Globus pallidus (tissue), 1 donor: ENCODE measurements at regions not wholly inside any gene's neighbourhood (a gene's known extent, or its start where the extent isn't known, plus 50 kb on each side); places are given as distances from the start of the nearest gene placed in this dataset.

Experiments
- DNase-seq: peaks from one replicate; pipeline ENCODE4 v3.0.0-alpha.2; 2015; ENCODE audit warnings: low spot score

DNA sequence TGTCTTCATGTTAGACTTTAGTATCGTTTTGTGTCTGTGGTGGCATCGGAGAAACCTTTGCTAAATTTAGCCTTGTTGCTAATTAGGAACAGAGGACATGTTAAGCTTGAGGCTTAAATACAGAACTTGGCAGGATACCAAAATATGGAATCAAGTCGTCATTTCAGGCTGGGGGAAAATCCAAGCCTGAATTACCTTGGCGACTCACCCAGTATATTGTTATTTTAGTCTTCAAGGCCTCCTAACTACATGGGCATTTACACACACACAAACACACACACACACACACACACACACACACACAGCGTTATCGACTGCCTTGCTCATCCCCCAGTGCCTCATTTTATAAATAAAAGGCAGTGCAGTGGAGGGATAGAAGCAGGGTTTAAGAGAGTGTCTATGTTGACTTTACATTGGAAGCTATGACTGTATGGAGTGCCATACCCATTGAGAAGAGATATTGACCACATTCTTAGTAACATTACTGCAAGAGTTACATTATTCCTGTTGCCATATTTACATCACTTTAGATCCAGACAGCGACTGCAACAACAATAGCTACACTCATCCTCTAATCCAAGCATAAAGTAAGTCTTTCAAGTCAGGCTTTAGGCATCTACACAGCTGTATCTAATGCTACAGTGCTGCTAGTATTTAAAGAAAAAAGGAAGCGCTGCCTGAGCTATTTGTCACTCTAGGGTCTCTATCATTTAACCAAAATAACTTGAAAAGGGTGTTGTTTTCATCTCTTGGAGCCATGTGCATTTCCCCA, 210.8 kb upstream of the SEMA6D start:
- no peak for DNase-seq

DNA sequence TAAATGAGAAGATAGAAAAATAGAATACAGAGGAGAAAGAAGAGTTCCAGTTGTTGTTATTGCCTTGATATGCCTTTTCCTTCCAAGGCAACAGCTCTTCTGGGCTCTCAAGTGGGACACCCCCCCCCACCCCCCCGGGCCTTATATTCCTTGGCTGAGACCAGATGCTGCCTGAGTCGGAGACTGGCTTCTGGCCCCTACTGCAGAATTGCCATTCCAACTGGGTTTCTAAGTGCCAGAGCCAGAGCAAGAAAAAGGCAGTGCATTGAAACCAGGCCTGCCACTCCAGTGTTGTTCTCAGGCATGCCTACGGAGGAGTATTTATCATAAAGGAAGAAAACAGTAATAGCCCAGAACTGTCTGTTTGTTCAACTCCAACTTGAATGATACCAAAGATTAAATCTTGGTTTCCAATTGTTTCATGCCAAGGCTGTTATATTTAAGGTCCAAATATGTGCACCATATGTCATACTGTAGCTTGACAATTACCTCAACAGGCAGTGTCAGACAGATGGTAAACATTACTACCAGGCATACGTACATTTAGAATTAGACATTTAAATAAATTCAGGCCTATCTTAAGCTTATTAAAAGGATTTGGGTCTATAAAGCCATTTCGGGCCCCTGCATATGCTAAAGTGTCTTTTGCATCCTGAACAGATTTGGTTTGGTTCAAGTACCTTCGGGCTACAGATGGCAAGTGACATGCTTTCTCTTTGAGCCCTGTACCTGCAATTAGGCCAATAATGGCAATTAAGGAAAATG, 209.9 kb upstream of the SEMA6D start:
- DNase-seq = peak; percentile 23

DNA sequence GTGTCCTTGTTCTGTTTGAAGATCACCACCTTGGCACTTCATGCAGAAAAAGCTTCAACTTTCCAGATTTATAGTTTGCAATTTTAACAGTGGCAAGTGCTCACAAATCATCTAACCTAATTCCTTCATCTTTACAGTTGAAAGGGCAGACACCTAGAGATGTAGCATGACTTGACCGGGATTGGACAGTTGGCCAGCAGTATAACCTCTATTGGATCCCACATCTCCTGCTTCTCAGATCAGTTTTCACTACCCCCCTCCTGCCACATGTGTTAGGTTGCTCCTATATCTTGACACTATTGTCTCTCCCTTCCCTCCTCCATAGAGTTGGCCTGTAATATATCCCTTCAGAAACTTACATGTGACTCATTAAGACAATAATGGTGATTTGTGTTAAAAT, 206.0 kb upstream of the SEMA6D start:
- no peak for DNase-seq

DNA sequence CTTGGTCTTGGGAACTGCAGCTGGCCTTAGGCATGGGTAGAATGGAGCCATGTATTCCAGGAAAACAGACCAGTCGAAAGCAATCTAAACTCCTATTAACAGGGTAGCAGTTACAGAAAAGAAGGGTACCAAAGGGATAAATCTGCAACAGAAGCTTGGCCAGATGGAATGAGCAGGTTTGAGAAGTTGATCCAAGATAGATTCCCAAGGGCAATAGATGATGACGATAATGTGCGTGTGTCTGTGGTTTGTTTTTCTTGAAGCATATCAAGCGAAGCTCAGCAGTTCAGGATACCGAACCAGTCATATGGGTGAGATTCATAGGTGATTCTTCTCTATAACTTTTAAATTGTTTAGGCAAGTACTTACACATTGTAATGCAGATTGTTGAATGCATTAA, 203.8 kb upstream of the SEMA6D start:
- no peak for DNase-seq

DNA sequence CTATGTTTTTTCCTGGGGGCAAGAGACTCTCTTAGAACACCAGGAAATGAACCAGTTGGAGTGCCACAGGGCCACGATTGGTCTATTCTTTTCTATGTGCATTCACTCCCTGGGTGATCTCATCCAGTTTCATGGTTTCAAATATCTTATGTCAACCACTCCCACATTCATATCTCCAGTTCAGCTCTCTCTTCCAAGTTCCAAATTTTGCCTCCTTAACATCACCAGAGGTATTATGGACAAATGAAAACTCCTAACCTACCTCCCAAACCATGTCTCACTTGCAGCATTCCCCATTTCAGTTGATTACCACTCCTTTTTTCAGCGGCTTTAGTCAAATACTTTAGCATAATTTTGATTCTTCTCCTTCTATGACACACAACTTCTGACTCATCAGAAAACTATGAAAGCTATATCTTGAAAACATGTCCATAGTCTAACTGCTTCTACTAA, 203.1 kb upstream of the SEMA6D start:
- DNase-seq = no peak

DNA sequence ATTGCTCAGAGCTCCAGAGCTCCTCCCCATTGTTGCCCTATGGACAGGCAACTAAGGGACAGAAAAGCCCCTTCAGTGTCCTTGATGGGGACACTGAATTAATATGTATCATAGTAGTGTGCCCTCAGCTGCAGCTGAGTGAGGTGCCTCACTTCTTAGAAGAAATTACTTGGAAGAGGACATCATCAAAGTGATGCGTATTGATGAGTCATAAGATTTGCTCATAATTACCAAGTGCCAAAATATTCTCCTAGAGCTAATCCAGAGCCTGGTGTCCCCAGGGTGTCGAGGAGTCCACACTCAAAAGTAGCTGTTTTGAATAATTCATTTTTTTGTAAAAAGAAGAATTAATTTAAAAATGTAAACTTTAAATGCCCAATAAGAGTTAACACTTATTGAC, 200.7 kb upstream of the SEMA6D start:
- DNase-seq = no peak

DNA sequence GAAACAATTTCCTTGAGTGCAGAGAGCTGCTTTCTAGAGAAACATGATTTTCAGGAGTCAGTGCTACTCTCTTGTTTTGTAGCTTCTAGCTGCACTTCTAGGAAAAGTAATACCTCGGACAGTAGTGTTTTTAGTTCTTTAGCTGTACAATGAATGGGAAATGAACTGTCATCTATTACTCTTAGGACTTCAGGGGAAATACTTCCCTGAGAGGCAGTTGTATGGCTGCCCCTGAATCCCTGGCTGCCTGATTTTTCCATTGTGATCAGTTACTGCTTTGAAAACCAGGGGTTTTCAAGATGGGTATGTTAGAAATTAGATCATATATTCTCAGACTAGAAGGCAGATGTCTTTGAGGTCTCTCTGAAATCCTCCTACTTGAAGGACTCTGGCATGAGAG, 200.3 kb upstream of the SEMA6D start:
- no peak for DNase-seq

DNA sequence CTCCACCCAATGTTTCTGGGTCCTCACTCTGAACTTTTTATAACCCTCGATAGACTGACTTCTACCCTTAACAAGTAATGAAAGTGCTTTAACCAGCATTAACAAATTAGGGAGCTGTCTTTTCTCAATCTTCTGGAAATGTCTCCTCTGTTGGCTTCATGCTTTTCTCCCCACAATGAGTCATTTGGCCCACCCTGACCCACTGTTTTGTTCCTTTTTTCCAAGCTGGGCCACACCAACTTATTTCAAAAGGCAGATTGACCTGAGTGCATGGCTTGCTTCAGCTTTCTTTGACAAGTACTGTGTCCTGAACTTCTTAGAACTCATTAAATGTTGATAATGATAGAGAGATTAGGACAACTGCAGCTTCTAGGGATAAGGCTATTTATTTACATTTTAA, 199.6 kb upstream of the SEMA6D start:
- DNase-seq = no peak

DNA sequence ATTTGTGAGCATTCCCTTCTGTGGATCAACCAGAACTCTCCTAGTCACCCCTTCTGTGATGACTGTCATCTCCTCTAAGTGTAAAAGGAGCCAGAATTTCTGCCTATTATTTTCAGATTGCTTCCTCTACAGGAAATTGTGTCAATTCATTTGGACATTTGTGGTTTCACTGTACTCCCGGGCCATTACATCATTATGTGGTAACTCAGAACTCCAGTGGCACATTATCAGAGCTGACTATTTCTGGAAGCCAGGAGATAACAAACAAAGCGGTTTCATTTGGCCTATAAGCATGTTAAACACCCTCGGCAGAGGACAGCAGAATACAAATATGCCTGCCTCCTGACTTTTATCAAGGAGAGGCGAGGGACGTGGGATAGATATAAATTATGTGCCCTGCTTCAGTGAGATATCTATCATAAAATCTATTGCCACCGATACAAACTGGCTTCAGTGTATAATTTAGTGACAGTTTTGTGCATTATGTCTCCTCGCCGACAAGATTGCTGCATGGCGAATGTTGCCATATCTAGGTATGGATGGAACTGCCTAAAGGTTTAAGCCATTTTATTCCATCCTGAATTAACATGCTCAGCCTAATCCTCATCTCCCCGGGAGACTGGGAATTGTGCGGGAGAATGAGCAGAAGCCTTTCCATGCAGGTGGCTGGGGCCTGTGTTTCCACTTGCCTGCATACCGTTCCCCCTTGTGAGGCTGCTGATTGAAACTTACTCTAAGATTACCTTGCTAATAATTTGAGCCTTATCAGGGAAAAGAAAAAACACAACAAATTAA, 193.4 kb upstream of the SEMA6D start:
- DNase-seq = no peak

DNA sequence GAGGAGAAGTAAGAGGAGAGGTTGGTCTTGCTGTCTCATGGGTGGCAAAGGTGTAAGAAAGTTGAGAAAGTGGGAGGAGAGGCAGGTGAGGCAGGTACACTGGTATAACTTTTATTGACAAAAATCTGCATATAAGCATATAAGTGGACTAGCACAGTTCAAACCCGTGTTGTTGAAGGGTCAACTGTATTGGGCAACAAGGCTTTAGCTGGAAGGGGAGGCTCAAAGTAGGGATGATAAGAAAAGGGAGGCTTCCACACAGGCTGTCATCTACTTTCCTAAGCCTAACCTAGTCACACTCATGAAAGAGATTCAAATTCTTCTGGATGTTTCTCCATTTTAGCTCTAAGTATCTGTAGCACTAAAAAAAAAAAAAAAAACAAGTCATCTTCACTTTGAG, 188.1 kb upstream of the SEMA6D start:
- DNase-seq = no peak

DNA sequence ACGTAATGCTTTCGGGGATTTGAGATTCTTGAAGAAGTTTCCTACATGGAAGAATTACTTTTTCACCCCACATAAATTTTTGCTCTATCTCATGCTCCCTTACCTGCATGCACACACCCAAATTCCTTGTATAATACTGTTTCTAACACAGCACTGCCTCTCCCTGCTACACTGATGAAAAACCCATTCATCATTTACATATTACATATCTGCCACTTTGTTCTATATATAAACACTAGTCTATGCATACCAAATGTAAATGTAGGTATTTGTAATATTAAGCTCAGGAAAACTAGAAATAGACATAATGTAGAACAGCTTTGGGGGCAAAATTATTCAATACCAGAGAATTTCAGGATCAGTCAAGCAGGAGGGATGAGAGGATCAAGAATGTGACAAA, 182.6 kb upstream of the SEMA6D start:
- no peak for DNase-seq

DNA sequence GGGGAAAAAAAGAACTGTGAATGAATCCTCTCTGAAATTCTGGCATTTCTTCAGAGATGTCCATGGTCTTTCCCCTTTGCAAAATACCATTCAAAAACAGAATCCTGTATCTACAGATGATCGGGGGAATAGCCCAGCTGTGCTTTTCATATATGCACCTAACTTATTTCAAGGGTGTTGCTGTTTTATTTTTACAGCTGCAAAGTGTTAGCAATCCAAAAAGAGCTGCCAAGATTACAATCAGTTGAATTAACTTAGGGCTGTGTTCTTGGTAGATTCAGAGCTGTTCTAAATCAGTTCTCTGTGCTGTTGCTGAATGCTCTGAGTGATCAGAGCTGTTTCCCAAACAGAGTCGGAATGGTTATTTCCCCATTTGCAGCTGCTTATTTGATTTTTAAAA, 175.7 kb upstream of the SEMA6D start:
- DNase-seq = no peak

DNA sequence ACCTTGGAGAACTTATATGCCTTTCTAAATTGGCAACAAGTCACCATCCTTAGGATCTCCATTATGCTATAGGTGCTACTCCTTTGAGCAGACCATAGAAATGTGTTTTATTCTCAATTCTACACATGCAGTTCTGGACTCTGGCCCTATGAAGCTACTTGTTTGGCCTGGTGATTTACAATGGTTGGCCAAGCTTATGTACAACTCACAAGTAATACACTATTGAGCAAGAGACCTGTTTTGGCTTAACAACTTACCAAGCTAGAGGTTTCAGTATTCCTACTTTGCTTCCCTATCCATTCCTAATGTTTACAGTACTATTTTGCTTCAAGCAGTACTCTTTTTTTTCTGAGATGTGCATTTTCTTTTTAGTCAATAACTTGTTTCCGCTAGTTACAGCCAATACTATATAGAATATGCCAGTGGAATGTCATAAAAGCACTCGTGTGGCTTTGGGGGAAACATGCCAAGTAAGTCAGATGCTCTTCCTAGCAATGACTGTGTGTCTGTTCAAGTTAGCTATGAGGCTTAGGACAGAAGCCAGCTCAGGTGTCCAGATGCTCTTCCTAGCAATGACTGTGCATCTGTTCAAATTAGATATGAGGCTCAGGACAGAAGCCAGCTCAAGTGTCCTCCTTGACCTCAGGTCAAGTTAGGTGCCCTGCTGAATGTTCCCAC, 174.9 kb upstream of the SEMA6D start:
- DNase-seq = no peak

DNA sequence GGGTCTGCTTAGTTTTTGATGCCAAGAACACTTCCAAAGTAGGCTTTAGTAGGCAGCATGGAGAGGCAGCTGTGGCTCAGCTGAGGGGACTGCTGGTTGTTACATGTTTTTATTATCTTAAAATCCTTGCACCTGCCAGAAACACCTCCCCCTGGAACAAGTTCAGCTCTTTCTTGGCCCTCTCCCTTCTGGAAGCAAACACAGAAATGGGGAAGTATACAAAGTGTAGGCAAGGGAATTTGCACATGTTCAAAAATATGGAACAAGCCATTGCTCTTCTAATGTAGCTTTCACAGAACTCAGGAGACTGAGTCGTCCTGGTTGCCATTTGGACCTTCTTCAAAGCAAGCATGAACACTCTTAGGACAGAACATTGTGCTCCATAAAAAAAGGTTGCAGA, 169.1 kb upstream of the SEMA6D start:
- DNase-seq = no peak

DNA sequence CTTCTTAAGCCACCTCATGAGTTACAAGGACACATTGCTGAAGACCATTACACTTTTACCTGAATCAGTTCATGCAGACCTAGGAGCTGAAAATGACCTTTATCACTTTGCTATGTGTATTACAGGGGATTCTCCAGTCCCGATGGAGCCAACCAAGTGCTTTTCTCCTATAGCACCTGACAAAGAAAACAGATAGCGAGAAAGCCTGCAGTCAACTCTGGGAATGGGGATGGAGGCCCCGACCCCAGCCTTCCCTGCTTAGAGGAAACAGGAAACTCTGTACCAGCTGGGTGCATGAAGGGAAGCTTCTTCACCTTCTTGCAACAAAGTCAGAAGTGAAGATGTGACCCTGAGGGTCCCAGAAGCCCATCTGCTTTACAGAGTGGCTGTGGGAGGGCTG, 168.3 kb upstream of the SEMA6D start:
- DNase-seq = no peak

DNA sequence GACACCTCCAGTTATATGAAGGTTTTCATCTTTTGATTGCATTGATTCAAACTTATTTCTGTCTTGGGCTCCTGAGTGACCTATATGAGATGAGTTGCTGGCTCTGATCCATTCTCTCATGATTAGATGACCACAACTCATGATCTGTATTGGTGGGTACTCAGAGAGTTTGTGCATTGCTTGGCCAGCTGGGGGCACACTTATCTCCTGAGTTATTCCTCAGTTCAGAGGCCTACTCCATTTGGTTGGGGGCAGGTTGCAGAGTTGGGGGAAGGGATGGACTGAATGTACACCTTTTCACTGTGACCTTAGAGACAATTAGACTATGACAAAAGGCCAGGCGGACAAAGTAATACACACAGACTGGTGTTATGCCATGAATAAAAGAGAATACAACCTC, 166.2 kb upstream of the SEMA6D start:
- peak; percentile 5 for DNase-seq

DNA sequence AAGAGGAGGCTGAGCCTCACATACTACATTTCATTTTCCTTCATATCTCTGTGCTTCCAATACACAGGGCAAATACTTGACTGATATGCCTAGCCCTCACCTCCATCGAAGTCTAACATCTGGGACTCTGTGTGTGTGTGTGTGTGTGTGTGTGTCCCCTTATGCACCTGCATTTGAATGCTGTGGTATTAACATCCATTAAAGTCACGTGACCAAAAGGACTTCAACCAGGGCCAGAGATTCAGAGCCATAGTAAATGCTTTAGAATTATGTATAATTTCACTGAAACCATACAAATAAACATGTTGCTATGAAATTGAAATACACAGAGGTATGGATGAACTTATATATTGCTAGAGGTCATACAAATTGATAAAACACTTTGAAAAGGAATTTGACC, 165.8 kb upstream of the SEMA6D start:
- no peak for DNase-seq

DNA sequence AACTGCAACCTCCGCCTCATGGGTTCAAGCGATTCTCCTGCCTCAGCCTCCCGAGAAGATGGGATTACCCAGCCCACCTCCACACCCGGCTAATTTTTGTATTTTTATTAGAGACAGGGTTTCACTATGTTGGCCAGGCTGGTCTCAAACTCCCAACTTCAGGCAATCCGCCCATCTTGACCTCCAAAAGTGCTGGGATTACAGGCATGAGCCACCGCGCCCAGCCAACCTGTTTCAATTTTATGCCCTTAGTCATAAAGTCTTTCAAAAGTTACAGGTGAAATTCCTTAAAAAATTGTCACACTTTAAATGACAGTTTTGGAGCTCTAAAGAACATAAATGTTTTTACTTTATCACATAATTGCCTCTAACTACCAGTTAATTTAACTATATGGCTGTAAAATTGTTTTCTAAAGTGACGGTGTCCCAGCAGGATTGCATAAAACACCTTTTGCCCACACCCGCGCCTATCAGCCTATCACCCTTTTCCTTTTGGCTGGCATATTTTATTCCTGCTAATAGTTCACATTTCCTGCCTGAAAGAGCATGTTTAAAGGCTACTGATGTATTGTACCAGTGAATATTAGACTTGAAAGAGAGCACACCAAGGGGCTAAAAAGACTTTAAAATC, 164.2 kb upstream of the SEMA6D start:
- no peak for DNase-seq

DNA sequence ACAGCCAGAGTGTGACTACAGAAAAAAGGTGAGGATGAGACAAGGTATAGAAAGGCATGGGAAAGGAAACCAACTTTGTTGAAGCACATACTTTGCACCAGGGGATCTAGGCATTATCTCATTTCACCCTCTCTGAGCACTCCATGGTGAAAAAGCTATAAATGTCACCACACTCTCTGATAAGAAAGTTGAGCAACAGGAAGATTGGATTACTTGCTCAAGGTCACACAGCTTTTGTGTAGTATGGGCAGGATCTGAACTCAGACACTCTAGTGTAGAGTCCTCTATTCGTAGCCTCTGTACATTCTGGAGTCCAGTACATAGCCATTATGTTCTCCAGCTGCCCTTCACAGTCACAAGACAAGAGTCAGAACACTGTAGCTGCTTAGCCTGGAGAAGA, 163.4 kb upstream of the SEMA6D start:
- DNase-seq = no peak

DNA sequence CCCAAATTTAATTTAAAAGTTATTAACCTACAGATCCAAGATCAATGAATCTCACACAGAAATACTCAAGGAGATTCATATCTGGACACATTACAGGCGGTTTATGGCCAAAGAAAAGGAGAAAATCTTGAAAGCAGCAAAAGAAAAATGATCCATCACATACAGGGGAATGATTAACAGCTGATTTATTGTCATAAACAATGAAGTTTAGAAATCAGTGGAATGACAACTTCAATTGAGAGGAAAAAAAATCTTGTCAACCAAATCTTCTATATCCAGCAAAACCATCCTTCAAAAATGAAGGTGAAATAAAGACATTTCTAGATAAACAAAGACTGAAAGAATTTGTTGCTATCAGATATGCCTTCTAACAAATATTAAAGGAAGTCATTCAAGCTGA, 156.2 kb upstream of the SEMA6D start:
- DNase-seq = no peak

DNA sequence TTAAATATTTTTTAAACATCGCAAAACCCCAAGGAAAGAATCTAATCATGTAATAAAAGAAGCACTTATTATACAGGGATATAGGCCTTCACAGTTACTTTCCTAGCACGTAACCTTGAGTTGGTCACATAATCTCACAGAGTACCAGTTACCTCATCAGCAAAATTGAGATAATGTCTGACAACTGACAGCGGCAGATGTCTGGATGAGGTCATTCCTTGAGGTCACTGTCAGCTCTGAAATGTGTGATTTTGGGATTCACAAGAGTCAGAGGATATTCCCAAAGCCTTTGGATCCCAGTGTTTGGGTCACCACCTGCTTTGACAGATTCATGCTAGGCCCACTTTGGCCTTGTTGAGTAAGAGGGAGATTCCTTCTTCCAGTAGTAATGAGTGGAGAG, 151.4 kb upstream of the SEMA6D start:
- no peak for DNase-seq

DNA sequence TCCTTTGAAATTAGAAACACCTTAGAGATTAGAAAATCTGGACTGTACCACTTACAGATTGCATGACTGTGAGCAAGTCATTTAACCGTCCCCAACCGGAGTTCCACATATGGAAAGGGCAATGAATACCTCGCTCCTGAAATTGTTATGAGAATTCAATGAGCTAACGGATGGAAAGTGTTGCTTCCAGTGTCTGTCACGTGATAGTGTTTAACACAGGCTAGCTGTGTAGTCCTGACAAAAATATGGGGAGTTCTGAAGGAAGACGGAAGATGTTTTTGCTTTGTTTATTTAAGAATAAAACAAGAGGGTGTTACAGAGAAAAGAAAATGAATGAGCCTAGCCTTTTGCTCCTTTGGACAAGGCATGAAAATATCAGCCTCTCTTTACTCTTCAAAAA, 150.7 kb upstream of the SEMA6D start:
- DNase-seq = no peak
